ENCODE measurements at regions not wholly inside any gene's neighbourhood (a gene's known extent, or its start where the extent isn't known, plus 50 kb on each side); places are given as distances from the start of the nearest gene placed in this dataset.

DNA sequence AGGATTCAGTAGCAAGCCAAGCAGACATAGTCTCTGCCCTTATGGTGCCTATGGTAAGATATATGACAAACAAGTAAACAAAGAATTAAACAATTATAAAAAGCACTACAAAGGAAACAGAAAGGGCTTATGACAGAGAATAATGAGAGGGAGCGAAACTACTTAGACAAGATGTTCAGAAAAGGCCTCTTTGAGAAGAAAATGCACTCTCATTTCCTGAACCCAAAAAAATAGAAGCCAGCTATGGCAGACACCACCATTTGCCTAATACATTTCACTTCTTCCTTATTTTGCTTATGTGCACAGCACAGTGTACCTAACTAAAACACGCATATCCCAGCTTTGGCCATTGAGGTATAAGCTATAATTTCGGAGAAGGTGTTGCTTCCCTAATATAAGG, 465.5 kb upstream of the PPP2R3A start:
- TF ChIP-seq FOXP2 (optimal IDR thresholded peaks at IDR 0.05; ENCODE audit: control extremely low read depth, extremely low read length, insufficient read depth) (no peak), POLR2AphosphoS5 (IDR thresholded peaks at IDR 0.05; ENCODE audit: borderline replicate concordance, low read depth, low read length) (no peak)

Data from SK-N-MC (cell line).